HCT116 (cell line): ENCODE measurements at regions not wholly inside any gene's neighbourhood (a gene's known extent, or its start where the extent isn't known, plus 50 kb on each side); places are given as distances from the start of the nearest gene placed in this dataset.

Experiments used
- ATAC-seq: fragments of 200-7000 bp; cut with Tn5 transposase; 2 replicates; pipeline ENCODE4 v1.9.1; 2020; ENCODE audit warnings: mild to moderate bottlenecking, moderate library complexity
- BruUV-seq: library from RNA; stranded (reverse); fragments of 400-500 nt; replicated peaks from 2 replicates; lab custom pipeline; 2021; lab: Mats Ljungman, UMichigan
- CTCF ChIA-PET: fragments of 300-600 bp; sonication (Branson Sonifier 250); formaldehyde crosslinking; loops from one replicate; lab custom pipeline; 2021; ENCODE audit warnings: antibody characterized with exemption; lab: Charles Lee
- POLR2A ChIA-PET: fragments of 300-600, 350-600 bp; sonication (Branson Sonifier 250); formaldehyde crosslinking; loops from one replicate; lab custom pipeline; 2021; ENCODE audit warnings: antibody characterized with exemption; lab: Charles Lee
- RAD21 ChIA-PET, 2 experiments: fragments of 300-600 bp; sonication (Branson Sonifier 250); formaldehyde crosslinking; loops; one replicate each; lab custom pipeline; 2023; ENCODE audit warnings: low total read pairs in 2 of 2; ENCODE audit not compliant: uncharacterized antibody in 2 of 2, unreplicated experiment in 2 of 2, low non-redundant PET in 1 of 2; lab: Charles Lee
- DNase-seq: peaks from one replicate; pipeline ENCODE4 v3.0.0-alpha.2; 2010; ENCODE audit warnings: low read depth, low spot score
- H2AFZ ChIP-seq: fragments of 200-600 bp; shearing (Covaris generic), sonication (generic); 2 replicates; pipeline ENCODE4 v1.6.1; 2017; ENCODE audit warnings: low read depth, mixed run types, mixed read lengths, antibody characterized with exemption, low read length; ENCODE audit not compliant: poor library complexity, severe bottlenecking
- H3K27ac ChIP-seq: 2 replicates; pipeline ENCODE4 v1.5.1; 2012; ENCODE audit warnings: low read depth, low read length
- H3K27me3 ChIP-seq: fragments of 200-600 bp; sonication (generic); 2 replicates; pipeline ENCODE4 v1.6.1; 2016; ENCODE audit warnings: mixed run types, low read length, mixed read lengths; ENCODE audit not compliant: insufficient read depth
- H3K36me3 ChIP-seq, 2 experiments: fragments of 200-500 bp in 1 of 2; fragments of 200-600 bp in 1 of 2; sonication (Bioruptor generic) in 1 of 2; sonication (generic) in 1 of 2; 2 replicates each; pipeline versions ENCODE4 v1.5.1 to v1.6.1; 2014 to 2016; ENCODE audit warnings: low read length in 2 of 2, inconsistent platforms in 1 of 2, mixed read lengths in 1 of 2, mixed run types in 1 of 2; ENCODE audit not compliant: insufficient read depth in 2 of 2, control insufficient read depth in 1 of 2
- H3K4me1 ChIP-seq, 2 experiments: fragments of 200-600 bp in 1 of 2; sonication (generic) in 1 of 2; 2 replicates each; pipeline versions ENCODE4 v1.5.1 to v1.6.1; 2012 to 2017; ENCODE audit warnings: low read length in 2 of 2, inconsistent platforms in 1 of 2, mild to moderate bottlenecking in 1 of 2, mixed read lengths in 1 of 2, mixed run types in 1 of 2, moderate library complexity in 1 of 2; ENCODE audit not compliant: insufficient read depth in 2 of 2, control insufficient read depth in 1 of 2
- H3K4me2 ChIP-seq: fragments of 200-600 bp; sonication (generic); 2 replicates; pipeline ENCODE4 v1.6.1; 2017; ENCODE audit warnings: mixed run types, low read length, mixed read lengths
- H3K4me3 ChIP-seq, 2 experiments: fragments of 200-600 bp in 1 of 2; sonication (generic) in 1 of 2; replicated peaks in 1 of 2; 2 replicates each; pipeline ENCODE4 v1.5.1; 2011 to 2016; ENCODE audit warnings: low read length in 2 of 2, control low read depth in 1 of 2, low read depth in 1 of 2, mild to moderate bottlenecking in 1 of 2, mixed read lengths in 1 of 2, mixed run types in 1 of 2
- H3K79me2 ChIP-seq: fragments of 200-600 bp; sonication (generic); 2 replicates; pipeline ENCODE4 v1.6.1; 2017; ENCODE audit warnings: mild to moderate bottlenecking, mixed run types, low read length, moderate library complexity, mixed read lengths; ENCODE audit not compliant: insufficient read depth
- H3K9ac ChIP-seq: fragments of 200-600 bp; sonication (generic); 2 replicates; pipeline ENCODE4 v1.6.1; 2016; ENCODE audit warnings: low read length, mixed read lengths
- H3K9me2 ChIP-seq: fragments of 200-600 bp; sonication (generic), shearing (Covaris generic); 2 replicates; pipeline ENCODE4 v1.6.1; 2017; ENCODE audit warnings: mixed run types, mild to moderate bottlenecking, moderate library complexity; ENCODE audit not compliant: insufficient read depth
- H3K9me3 ChIP-seq, 2 experiments: fragments of 200-500 bp in 1 of 2; fragments of 200-600 bp in 1 of 2; sonication (Bioruptor generic) in 1 of 2; sonication (generic) in 1 of 2; 2 replicates each; pipeline ENCODE4 v1.6.1; 2014 to 2017; ENCODE audit warnings: low read length in 2 of 2, mixed read lengths in 2 of 2, inconsistent platforms in 1 of 2, low read depth in 1 of 2, mild to moderate bottlenecking in 1 of 2, mixed run types in 1 of 2, moderate library complexity in 1 of 2; ENCODE audit not compliant: control insufficient read depth in 1 of 2, insufficient read depth in 1 of 2
- H4K20me1 ChIP-seq: fragments of 200-600 bp; sonication (generic), shearing (Covaris generic); 2 replicates; pipeline ENCODE4 v1.6.1; 2017; ENCODE audit warnings: mixed run types, mild to moderate bottlenecking, moderate library complexity; ENCODE audit not compliant: insufficient read depth
- CBX3 ChIP-seq: IDR thresholded peaks from 2 replicates; pipeline ENCODE4 v1.6.1; 2012; ENCODE audit warnings: low read depth
- CEBPB ChIP-seq: IDR thresholded peaks from 2 replicates; pipeline ENCODE4 v1.6.1; 2012; ENCODE audit warnings: low read depth
- CTCF ChIP-seq, 3 experiments: fragments of 200-600 bp in 1 of 3; sonication (generic) in 1 of 3; IDR thresholded peaks in 2 of 3; conservative IDR thresholded peaks in 1 of 3; 2 replicates each; pipeline ENCODE4 v1.5.1; 2012 to 2017; ENCODE audit warnings: low read depth in 2 of 3, low read length in 2 of 3, antibody characterized with exemption in 1 of 3, borderline replicate concordance in 1 of 3, control low read depth in 1 of 3, mild to moderate bottlenecking in 1 of 3, mixed read lengths in 1 of 3, mixed run types in 1 of 3, moderate library complexity in 1 of 3; ENCODE audit not compliant: insufficient read depth in 1 of 3
- ELF1 ChIP-seq: IDR thresholded peaks from 2 replicates; pipeline ENCODE4 v1.6.1; 2012; ENCODE audit warnings: low read depth, borderline replicate concordance
- EZH2phosphoT487 ChIP-seq: fragments of 200-600 bp; IDR thresholded peaks from 2 replicates; pipeline ENCODE4 v1.6.1; 2018; ENCODE audit warnings: antibody characterized with exemption, borderline replicate concordance
- FOSL1 ChIP-seq: IDR thresholded peaks from 2 replicates; pipeline ENCODE4 v1.6.1; 2012; ENCODE audit warnings: low read depth
- JUND ChIP-seq: IDR thresholded peaks from 2 replicates; pipeline ENCODE4 v1.6.1; 2012
- POLR2A ChIP-seq: IDR thresholded peaks from 2 replicates; pipeline ENCODE4 v1.7.0; 2011; ENCODE audit warnings: borderline replicate concordance; ENCODE audit not compliant: insufficient read depth, insufficient read length; ENCODE audit errors: extremely low read depth
- RAD21 ChIP-seq: IDR thresholded peaks from 2 replicates; pipeline ENCODE4 v1.6.1; 2012; ENCODE audit warnings: low read depth, mild to moderate bottlenecking
- REST ChIP-seq: IDR thresholded peaks from 2 replicates; pipeline ENCODE4 v1.6.1; 2012; ENCODE audit warnings: low read depth
- SIN3A ChIP-seq: IDR thresholded peaks from 2 replicates; pipeline ENCODE4 v1.6.1; 2012; ENCODE audit warnings: low read depth
- SP1 ChIP-seq: IDR thresholded peaks from 2 replicates; pipeline ENCODE4 v1.6.1; 2012; ENCODE audit warnings: low read depth
- SRF ChIP-seq: IDR thresholded peaks from 2 replicates; pipeline ENCODE4 v1.6.1; 2012; ENCODE audit warnings: low read depth
- TCF7L2 ChIP-seq: IDR thresholded peaks from 2 replicates; pipeline ENCODE4 v1.7.0; 2011; ENCODE audit warnings: borderline replicate concordance, inconsistent platforms; ENCODE audit not compliant: insufficient read depth, insufficient read length; ENCODE audit errors: extremely low read depth
- YY1 ChIP-seq: IDR thresholded peaks from 2 replicates; pipeline ENCODE4 v1.6.1; 2011; ENCODE audit warnings: low read length, low read depth, moderate library complexity, mild to moderate bottlenecking; ENCODE audit not compliant: insufficient replicate concordance; ENCODE audit errors: extremely low read depth
- ZFX ChIP-seq: fragments of 450-650 bp; IDR thresholded peaks from 2 replicates; pipeline ENCODE4 v1.6.1; 2017
- ZNF274 ChIP-seq: fragments of 200-500 bp; sonication (Bioruptor generic); IDR thresholded peaks from 2 replicates; pipeline ENCODE4 v1.6.1; 2014; ENCODE audit warnings: mild to moderate bottlenecking, low read depth, low read length, inconsistent platforms
- intact Hi-C: fragments of 100-400 bp; cut with micrococcal nuclease; formaldehyde crosslinking; loops from 2 replicates; pipeline ENCODE4 v1.10.0; 2022
- TF ChIP-seq, protein P1 (sequence below): IDR thresholded peaks from 2 replicates; pipeline ENCODE4 v1.6.1; 2011; ENCODE audit warnings: mild to moderate bottlenecking, low read length, moderate library complexity; ENCODE audit not compliant: insufficient replicate concordance; ENCODE audit errors: extremely low read depth
- TF ChIP-seq, protein P2 (sequence below): IDR thresholded peaks from 2 replicates; pipeline ENCODE4 v1.6.1; 2012
- TF ChIP-seq, protein P3 (sequence below): IDR thresholded peaks from 2 replicates; pipeline ENCODE4 v1.6.1; 2012

DNA sequence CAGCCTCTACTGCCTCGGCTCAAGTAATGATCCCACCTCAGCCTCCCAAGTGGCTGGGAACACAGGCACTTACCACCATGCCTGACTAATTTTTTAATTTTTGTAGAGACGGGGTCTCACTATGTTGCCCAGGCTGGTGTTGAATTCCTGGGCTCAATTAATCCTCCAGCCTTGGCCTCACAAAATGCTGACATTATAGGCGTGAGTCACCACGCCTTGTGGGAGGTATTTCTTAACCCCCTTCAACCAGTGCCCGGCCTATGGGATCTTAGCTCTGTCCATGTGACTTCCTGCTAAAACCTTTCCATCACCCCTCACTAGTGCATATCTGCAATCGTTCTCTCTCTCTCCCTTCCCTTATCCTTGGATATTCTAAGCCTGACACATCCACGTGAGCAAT, 86.4 kb downstream of the FOXD2 start:
- Histone ChIP-seq H4K20me1 (no peaks in the 10 kb centered on the region), H3K9me3 (peaks cover 0 to 7% of the 10 kb centered on the region in 2 experiments; a peak in 1 of 4 replicates), H3K4me1 (no peaks in the 10 kb centered on the region), H3K4me3 (no peak overlapping the region), H3K27ac (no peak overlapping the region)
- ChIA-PET CTCF (interaction anchor here (1.3 kb wide), 1 partner anchor 87 kb away, joined by 5 read pairs; the partner anchor contains the start of gene FOXD2), RAD21 (no interaction called here)
- no peak for TF ChIP-seq EZH2phosphoT487
- TF ChIP-seq FOSL1: no peak
- TF ChIP-seq CTCF (IDR thresholded peaks at IDR 0.05 in 2 of 3, conservative IDR thresholded peaks at IDR 0.05 in 1 of 3; ENCODE audit: borderline replicate concordance in 1 of 3, insufficient read depth in 1 of 3, low read depth in 2 of 3, low read length in 2 of 3): no peak
- no peak for TF ChIP-seq REST
- TF ChIP-seq SRF: no peak
- TF ChIP-seq SP1: no peak
- no peak for TF ChIP-seq TCF7L2
- no peak for TF ChIP-seq YY1
- TF ChIP-seq ZNF274: no peak
- TF ChIP-seq, protein P1, sequence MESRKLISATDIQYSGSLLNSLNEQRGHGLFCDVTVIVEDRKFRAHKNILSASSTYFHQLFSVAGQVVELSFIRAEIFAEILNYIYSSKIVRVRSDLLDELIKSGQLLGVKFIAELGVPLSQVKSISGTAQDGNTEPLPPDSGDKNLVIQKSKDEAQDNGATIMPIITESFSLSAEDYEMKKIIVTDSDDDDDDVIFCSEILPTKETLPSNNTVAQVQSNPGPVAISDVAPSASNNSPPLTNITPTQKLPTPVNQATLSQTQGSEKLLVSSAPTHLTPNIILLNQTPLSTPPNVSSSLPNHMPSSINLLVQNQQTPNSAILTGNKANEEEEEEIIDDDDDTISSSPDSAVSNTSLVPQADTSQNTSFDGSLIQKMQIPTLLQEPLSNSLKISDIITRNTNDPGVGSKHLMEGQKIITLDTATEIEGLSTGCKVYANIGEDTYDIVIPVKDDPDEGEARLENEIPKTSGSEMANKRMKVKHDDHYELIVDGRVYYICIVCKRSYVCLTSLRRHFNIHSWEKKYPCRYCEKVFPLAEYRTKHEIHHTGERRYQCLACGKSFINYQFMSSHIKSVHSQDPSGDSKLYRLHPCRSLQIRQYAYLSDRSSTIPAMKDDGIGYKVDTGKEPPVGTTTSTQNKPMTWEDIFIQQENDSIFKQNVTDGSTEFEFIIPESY: no peak
- no peak for TF ChIP-seq RAD21
- TF ChIP-seq, protein P2, sequence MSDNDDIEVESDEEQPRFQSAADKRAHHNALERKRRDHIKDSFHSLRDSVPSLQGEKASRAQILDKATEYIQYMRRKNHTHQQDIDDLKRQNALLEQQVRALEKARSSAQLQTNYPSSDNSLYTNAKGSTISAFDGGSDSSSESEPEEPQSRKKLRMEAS: no peak
- TF ChIP-seq CEBPB: no peak
- no peak for TF ChIP-seq CBX3
- no peak for TF ChIP-seq SIN3A
- TF ChIP-seq, protein P3, sequence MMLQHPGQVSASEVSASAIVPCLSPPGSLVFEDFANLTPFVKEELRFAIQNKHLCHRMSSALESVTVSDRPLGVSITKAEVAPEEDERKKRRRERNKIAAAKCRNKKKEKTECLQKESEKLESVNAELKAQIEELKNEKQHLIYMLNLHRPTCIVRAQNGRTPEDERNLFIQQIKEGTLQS: no peak
- no peak for TF ChIP-seq POLR2A
- no peak for TF ChIP-seq ELF1
- no peak for TF ChIP-seq ZFX
- TF ChIP-seq JUND: no peak
- TF ChIP-seq, all 23 proteins: peak for 0
- no peaks in the 10 kb centered on the region for H3K9me2 ChIP-seq
- no TSS peak for BruUV-seq
- no peak overlapping the region for H3K4me2 ChIP-seq
- no peaks in the 10 kb centered on the region for H3K36me3 ChIP-seq
- intact Hi-C loops: no loop called here
- POLR2A ChIA-PET: no interaction called here
- H2AFZ ChIP-seq: no peak overlapping the region
- no peaks in the 10 kb centered on the region for H3K27me3 ChIP-seq
- no peaks in the 10 kb centered on the region for H3K79me2 ChIP-seq
- no peak for ATAC-seq
- H3K9ac ChIP-seq: no peak overlapping the region
- DNase-seq: no peak
